Breast epithelium (tissue), 3 donors: ENCODE measurements at regions not wholly inside any gene's neighbourhood (a gene's known extent, or its start where the extent isn't known, plus 50 kb on each side); places are given as distances from the start of the nearest gene placed in this dataset.

ENCODE experiments used
- CTCF ChIP-seq, 3 donors: fragments of 450-650 bp; IDR thresholded peaks; one replicate each; pipeline ENCODE4 v1.5.1; 2016 to 2017; ENCODE audit warnings: antibody characterized with exemption in 3 of 3, mild to moderate bottlenecking in 3 of 3, moderate library complexity in 3 of 3
- POLR2A ChIP-seq: fragments of 450-650 bp; IDR thresholded peaks from one replicate; pipeline ENCODE4 v1.6.1; 2016; ENCODE audit warnings: antibody characterized with exemption, mild to moderate bottlenecking, moderate library complexity
- POLR2AphosphoS5 ChIP-seq, 3 donors: sonication (generic); formaldehyde crosslinking; IDR thresholded peaks; one replicate each; pipeline ENCODE4 v1.6.1; 2017; ENCODE audit warnings: antibody characterized with exemption in 3 of 3

- TF ChIP-seq CTCF (IDR thresholded peaks at IDR 0.05) (no peak), POLR2AphosphoS5 (IDR thresholded peaks at IDR 0.05) (no peak), POLR2A (no peak)
Observed at GRCh38 chr4:89422441-89422990, 114.9 kb upstream of the GPRIN3 start.
